ENCODE measurements at regions not wholly inside any gene's neighbourhood (a gene's known extent, or its start where the extent isn't known, plus 50 kb on each side); places are given as distances from the start of the nearest gene placed in this dataset.

GRCh38 chr15:99863550-99864198 lies 130.4 kb upstream of the LYSMD4 start:
- TF ChIP-seq, protein P1, sequence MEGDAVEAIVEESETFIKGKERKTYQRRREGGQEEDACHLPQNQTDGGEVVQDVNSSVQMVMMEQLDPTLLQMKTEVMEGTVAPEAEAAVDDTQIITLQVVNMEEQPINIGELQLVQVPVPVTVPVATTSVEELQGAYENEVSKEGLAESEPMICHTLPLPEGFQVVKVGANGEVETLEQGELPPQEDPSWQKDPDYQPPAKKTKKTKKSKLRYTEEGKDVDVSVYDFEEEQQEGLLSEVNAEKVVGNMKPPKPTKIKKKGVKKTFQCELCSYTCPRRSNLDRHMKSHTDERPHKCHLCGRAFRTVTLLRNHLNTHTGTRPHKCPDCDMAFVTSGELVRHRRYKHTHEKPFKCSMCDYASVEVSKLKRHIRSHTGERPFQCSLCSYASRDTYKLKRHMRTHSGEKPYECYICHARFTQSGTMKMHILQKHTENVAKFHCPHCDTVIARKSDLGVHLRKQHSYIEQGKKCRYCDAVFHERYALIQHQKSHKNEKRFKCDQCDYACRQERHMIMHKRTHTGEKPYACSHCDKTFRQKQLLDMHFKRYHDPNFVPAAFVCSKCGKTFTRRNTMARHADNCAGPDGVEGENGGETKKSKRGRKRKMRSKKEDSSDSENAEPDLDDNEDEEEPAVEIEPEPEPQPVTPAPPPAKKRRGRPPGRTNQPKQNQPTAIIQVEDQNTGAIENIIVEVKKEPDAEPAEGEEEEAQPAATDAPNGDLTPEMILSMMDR (IDR thresholded peaks at IDR 0.05): no peak
- no peak for TF ChIP-seq POLR2A (IDR thresholded peaks at IDR 0.05)

Measured in adrenal gland (tissue), 5 donors.